ENCODE measurements at regions not wholly inside any gene's neighbourhood (a gene's known extent, or its start where the extent isn't known, plus 50 kb on each side); places are given as distances from the start of the nearest gene placed in this dataset.

- no peak for DNase-seq
Measured at GRCh38 chr3:72219752-72220151, 434.8 kb upstream of the PROK2 start.

- DNase-seq: no peak
Measured at GRCh38 chr3:72217570-72217969, 432.6 kb upstream of the PROK2 start.

GRCh38 chr3:72214066-72214951, 429.4 kb upstream of the PROK2 start:
- no peak for DNase-seq

DNA sequence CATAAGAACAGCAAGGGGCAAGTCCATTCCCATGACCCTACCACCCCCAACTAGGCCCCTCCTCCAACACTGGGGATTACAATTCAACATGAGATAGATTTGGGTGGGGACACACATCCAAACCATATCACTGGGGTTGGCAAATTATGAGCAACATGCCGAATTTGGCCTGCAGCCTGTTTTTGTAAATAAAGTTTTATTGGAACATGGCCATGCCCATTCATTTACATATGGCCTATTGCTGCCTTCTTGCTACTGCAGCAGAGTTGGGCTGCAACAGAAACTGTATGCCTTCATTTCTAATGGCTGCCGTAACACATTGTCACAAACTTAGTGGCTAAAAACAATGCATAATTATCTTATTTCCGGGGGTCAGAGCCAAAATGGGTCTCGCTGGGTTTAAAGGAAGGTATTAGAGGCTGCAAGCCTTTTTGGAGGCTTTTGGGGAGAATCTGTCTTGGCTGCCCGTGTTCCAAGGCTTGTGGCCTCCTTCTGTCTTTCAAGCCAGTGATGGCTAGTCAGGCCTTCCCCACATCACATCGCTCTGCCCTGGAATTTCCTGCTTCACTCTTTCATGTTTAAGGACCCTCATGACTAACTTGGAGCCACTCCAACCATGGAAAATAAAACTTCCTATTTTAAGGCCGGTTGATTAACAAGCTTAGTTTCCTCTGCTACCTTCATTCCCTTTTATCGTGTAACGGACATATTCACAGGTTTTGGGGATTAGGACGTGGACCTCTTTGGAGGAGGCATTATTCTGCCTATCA, 428.5 kb upstream of the PROK2 start:
- no peak for DNase-seq

GRCh38 chr3:72212396-72212795, 427.4 kb upstream of the PROK2 start:
- DNase-seq: no peak

DNA sequence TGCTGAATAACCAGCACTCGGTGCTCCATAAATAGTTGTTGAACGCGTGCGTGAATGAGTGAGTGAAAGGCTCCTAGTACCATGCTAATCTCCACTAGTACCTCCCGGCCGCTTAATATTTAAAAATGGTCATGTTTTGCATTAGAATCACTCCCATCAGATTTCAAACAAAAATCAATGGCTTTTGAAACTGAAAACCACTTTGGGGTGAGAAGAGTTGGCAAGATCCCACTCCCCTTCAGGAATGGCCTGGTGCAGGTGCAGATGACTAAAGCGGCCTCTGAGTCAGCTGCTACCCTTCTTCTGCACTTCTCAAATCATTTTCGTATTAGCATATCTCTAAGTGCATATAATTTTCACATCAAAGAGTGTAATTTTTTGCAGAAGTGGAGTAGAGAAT, 425.3 kb upstream of the PROK2 start:
- DNase-seq: no peak

GRCh38 chr3:72205297-72205826, 420.4 kb upstream of the PROK2 start:
- DNase-seq: no peak

DNA sequence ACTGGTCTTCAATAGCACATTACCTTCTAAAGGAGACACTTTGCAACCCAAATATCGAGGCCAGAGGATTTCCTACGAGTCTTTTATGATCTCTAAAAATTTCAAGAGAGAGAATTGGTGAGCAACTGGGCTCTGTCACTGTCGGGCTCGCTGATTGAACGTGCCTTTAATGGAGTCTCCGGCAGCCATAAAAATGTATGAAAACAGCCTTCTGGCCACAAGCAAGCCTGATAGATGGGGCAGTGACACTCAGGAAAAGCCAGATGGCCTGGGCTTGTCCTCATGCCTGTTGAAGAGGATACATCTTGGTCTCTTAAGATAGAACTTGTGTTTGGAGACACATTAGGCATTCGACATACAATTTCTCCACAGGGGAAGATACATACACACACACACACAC, 419.5 kb upstream of the PROK2 start:
- DNase-seq: no peak

- DNase-seq: no peak
Measured at GRCh38 chr3:72203613-72204349, 418.8 kb upstream of the PROK2 start.

DNA sequence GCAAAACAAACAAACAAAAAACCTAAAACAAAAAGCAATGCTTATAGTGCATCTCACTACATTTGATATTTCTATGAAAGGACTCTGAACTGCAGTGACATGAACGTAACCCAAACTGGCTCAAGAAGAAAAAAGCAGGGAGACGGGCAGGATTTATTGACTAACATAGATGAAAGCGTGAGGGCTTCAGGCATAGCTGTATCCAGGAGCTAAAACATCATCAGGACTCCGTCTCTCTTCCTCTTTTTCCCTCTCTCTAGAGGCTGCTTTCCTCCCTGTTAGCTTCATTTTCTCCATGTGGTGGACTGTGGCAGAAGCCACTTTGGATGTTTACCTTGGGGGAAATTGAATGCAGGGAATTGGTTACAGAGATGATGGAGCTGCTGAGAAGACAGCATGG, 418.2 kb upstream of the PROK2 start:
- no peak for DNase-seq

- DNase-seq: no peak
Measured at GRCh38 chr3:72200332-72200731, 415.4 kb upstream of the PROK2 start.

DNA sequence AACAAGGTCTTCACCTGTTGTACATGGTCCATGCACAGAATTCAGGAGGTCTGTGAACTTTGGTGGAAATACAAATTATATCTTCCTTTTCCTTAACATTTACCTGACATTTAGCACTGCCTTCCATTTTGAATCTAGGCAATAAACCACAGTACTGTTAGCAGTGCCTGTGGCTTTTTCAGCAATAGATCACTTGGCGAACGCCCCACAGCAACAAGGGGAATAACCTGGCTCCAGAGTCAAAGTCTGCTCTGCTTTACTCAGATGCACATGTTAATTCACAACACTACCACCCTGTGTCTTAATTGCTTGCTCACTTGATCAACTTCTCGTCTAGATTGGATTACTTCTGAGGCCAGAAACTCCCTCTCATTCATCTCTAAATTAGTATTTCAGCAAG, 414.6 kb upstream of the PROK2 start:
- DNase-seq: no peak

GRCh38 chr3:72196377-72196929, 411.5 kb upstream of the PROK2 start:
- no peak for DNase-seq

GRCh38 chr3:72195895-72196294, 410.9 kb upstream of the PROK2 start:
- no peak for DNase-seq

DNA sequence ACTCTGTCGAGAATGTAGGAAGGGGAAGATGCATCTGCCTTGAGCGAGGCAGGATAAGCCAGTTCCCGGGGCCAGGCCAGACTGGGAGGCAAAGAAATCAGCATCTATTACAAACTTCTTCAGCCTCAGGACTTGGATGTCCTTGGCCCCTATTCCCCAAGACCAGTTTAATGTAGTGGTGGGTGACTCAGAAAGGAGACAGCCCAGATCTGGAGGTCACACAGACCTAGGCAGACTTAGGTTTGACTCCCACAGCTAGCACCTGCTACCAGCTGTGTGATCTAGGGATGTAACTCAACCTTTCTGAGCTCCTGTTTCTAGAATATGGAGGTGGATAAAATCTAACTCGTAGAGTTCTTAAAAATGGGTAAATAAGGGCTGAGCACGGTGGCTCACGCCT, 409.5 kb upstream of the PROK2 start:
- DNase-seq: no peak

DNA sequence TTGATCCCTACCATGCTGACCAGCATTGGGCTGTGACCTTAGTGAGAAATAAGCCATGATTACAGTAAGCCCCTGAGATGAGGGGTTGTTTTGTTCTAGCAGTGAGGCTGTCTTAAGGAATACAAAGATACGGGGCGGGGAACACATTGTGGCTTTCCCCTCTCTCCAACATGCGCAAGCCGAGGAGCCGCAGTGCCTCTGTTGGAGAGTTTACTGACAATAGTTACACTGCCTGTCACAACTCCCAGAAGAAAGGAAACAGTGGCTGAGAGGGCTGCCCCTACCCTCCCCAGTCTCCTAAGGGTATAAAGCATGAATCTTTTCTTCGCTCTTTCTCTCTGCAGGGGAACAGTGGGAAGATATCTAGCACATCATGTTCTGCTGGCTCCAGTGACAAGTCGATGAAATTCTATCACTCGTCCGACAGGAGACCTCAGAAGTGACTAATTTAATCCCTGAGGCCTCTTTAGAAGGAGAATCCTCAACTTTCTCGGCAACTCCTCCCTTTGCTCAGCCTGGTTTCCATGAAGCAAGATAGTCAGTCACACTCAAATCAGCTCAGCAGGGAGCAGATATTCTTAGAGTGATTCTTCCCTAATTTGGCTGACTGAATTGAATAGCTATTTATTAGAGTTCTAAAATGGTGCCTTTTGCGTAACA, 409.0 kb upstream of the PROK2 start:
- DNase-seq: no peak

DNA sequence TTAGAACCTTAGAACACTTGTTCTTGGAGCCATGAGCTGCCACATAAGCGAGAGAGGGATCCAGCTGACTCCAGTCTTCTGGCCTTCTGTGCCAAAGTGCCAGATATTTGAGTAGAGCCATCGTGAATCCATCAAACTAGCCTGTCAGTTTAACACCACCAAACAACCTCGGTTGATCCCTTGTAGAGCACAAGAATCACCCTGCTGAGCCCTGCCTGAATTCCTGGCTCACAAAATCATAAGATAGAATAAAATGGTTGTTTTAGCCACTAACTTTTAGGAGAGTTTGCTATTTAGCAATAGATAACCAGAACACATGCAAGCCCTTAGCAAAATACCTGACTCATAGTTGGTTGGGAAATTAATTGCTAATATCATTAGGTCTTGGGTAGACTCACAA, 407.6 kb upstream of the PROK2 start:
- no peak for DNase-seq

GRCh38 chr3:72191209-72191960, 406.4 kb upstream of the PROK2 start:
- DNase-seq: no peak

DNA sequence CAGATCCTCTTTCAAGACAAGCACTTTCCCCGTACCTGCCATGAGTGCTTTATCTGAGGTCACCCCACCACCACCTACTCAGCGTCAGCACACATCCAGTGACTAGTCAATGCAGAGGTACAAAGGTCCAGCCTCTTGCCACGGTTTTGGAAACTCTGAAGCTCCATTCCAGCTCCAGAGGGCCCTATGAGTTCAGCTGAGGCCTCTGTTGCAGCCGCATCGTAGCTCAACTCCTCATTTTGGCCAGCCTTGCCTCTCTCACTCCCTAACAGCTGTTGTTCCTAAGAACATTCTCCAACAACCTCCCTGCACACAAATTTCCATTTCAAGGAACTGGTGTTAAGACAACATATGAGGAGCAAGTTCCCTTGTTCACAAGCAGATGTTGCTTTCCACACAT, 405.1 kb upstream of the PROK2 start:
- DNase-seq: no peak

GRCh38 chr3:72189339-72189738, 404.4 kb upstream of the PROK2 start:
- DNase-seq: no peak

GRCh38 chr3:72188536-72188935, 403.6 kb upstream of the PROK2 start:
- DNase-seq: no peak

GRCh38 chr3:72187131-72187530, 402.2 kb upstream of the PROK2 start:
- DNase-seq: no peak

All from activated CD4-positive, CD25-positive, alpha-beta regulatory T cell treated with anti-CD3 and anti-CD28 coated beads, Interleukin-2, amount 50 U/mL, for 72 hours (primary cell).